WI38 (cell line): ENCODE measurements at regions not wholly inside any gene's neighbourhood (a gene's known extent, or its start where the extent isn't known, plus 50 kb on each side); places are given as distances from the start of the nearest gene placed in this dataset.

Experiments used
- H3K4me3 ChIP-seq: 2 replicates; pipeline ENCODE4 v1.5.1; 2011; ENCODE audit warnings: low read depth, mild to moderate bottlenecking, control low read depth, low read length
- TF ChIP-seq, protein P1 (sequence below): IDR thresholded peaks from 2 replicates; pipeline ENCODE4 v1.5.1; 2012; ENCODE audit warnings: low read depth, mild to moderate bottlenecking, control low read depth, low read length

- H3K4me3 ChIP-seq, result no peak overlapping the region
- TF ChIP-seq, protein P1, sequence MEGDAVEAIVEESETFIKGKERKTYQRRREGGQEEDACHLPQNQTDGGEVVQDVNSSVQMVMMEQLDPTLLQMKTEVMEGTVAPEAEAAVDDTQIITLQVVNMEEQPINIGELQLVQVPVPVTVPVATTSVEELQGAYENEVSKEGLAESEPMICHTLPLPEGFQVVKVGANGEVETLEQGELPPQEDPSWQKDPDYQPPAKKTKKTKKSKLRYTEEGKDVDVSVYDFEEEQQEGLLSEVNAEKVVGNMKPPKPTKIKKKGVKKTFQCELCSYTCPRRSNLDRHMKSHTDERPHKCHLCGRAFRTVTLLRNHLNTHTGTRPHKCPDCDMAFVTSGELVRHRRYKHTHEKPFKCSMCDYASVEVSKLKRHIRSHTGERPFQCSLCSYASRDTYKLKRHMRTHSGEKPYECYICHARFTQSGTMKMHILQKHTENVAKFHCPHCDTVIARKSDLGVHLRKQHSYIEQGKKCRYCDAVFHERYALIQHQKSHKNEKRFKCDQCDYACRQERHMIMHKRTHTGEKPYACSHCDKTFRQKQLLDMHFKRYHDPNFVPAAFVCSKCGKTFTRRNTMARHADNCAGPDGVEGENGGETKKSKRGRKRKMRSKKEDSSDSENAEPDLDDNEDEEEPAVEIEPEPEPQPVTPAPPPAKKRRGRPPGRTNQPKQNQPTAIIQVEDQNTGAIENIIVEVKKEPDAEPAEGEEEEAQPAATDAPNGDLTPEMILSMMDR, result no peak
Measured at GRCh38 chr10:36087006-36088005, 445.2 kb upstream of the FZD8 start.

DNA sequence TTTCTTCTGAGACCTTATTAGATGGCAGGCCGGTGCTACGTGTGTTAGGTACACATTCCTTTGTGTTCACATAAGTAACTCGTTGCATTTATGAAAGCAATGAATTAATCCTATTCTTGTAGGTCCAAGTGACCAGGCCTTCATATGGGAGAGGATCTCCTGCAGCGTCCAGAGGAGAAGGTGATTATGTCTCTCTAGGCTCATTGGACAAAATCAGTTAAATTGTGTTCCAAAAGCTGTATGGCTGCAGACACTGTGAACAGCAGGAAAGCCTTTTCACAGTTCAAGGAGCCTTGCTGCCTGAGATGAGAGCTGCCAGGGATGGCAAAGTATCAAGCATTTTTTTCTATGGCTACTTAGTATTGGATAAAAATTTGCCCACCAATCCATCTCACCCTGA is 433.1 kb upstream of the FZD8 start:
- TF ChIP-seq, protein P1, result no peak
- no peak overlapping the region for H3K4me3 ChIP-seq

DNA sequence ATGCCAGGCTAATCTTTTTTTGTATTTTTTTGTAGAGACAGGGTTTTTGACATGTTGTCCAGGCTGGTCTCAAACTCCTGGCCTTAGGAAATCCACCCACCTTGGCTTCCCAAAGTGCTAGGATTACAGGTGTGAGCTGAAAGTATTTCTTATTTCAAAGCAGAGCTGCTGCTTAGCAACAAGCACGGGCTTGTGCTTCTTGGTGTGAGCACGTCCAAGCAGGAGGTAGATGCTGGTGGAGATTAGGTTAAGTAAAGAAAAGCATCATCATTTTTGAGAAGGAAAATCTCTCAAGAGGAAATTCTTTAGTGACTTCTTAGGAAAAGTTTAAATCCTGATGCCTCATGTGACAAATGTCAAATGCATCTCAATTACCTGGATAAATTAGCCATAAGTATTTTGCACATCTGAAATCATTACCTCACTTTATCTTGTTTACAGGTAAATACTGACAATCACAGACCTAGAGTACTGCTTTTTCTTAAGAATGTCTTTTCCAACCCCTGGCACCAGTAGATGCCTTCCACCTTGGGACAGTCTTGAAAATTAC is 431.8 kb upstream of the FZD8 start:
- H3K4me3 ChIP-seq, result no peak overlapping the region
- TF ChIP-seq, protein P1, result no peak

DNA sequence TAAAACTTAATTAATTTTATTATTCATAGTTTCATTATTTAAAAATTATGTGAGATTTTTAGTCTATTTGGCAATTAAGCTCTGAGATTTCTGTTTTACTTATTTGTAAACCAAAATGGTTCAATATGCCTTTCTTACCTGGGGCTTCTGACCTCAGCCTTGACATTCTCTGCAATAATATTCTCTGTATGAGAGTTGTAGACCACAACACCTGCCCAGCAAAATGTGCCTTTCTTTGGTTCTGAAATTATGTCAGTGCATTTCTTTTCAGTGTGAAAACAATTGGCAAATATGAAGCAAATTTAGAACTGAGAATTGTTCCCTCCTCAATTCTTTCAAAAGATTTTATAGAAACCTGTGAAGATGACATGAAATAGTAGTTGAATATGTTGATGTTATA is 426.4 kb upstream of the FZD8 start:
- TF ChIP-seq, protein P1, result no peak
- H3K4me3 ChIP-seq, result no peak overlapping the region

DNA sequence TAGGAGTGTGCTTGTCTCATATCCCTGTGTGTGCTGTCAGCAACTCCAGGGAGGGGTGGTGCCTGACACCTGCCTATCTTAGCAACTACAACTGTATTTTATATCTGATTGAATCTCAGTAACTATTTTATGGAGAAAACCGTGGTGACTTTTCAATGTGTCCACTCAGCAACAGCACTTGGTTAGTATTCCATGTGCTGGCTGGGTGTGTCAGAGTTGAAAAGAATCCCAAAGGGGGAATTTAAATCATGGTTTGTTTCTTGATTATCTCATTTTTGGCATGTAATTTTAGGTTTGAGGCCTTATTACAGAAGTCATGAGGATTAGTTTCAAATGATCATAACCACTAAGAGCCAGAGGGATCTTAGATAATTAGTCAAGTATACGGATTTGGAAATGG is 425.7 kb upstream of the FZD8 start:
- TF ChIP-seq, protein P1, result no peak
- H3K4me3 ChIP-seq, result no peak overlapping the region

GRCh38 chr10:36066850-36067249 is 424.8 kb upstream of the FZD8 start:
- TF ChIP-seq, protein P1, result no peak
- H3K4me3 ChIP-seq, result no peak overlapping the region

DNA sequence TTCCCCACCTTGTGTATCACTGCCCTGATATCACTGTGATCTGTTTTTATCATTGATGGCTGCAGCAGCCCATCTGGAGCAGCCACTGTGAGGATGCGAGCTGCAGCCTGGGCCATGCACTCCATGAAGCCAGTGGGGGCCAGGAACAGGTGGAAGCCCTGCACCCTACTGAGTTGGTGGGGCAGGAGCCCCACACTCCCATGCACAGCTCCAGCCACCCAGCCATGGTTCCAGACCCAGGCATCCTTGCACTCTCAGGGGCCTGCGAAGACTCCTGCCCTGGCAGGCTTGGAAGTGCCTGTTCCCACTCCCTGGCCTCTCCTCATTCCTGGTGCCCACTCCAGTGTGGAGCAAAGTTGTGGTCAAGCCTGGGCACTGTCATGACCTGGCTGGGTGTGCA is 424.0 kb upstream of the FZD8 start:
- TF ChIP-seq, protein P1, result no peak
- no peak overlapping the region for H3K4me3 ChIP-seq
